Lung microvascular endothelial cell (primary cell): ENCODE measurements at regions not wholly inside any gene's neighbourhood (a gene's known extent, or its start where the extent isn't known, plus 50 kb on each side); places are given as distances from the start of the nearest gene placed in this dataset.
"Not testable (repeated sequence)": the region's sequence is repeated elsewhere in the genome, so short reads cannot be mapped to it uniquely, and the experiment has no call there.

Source experiments
- DNase-seq, 2 donors: peaks; one replicate each; pipeline versions ENCODE4 v3.0.0 to v3.0.0-alpha.2; 2010; ENCODE audit warnings: low read depth in 2 of 2

GRCh38 chr15:24488164-24488907 lies 187.2 kb upstream of the NPAP1 start:
- not testable (repeated sequence) for DNase-seq

- DNase-seq = not testable (repeated sequence)
Observed at GRCh38 chr15:24505216-24505615, 170.4 kb upstream of the NPAP1 start.

GRCh38 chr15:24509714-24510113 lies 165.9 kb upstream of the NPAP1 start:
- not testable (repeated sequence) for DNase-seq

DNA sequence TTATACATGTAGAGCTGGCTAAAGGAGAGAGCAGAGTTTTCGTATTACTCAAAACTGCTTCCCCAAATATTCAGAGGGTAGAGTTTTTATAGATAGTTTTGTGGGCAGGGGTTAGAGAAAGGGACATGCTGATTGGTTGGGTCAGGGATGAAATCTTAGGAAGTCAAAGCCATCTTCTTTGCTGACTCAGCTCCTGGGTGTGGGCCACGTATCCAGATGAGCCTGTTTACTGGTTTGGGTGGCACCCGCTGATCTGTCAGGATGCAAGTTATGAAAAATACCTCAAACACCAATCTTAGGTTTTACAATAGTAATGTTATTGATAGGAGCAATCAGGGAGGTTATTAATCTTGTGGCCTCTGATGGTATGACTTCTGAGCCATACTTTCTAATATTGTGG lies 164.0 kb upstream of the NPAP1 start:
- not testable (repeated sequence) for DNase-seq

GRCh38 chr15:24518772-24519171 lies 156.8 kb upstream of the NPAP1 start:
- not testable (repeated sequence) for DNase-seq

GRCh38 chr15:24531235-24531634 lies 144.3 kb upstream of the NPAP1 start:
- not testable (repeated sequence) for DNase-seq

GRCh38 chr15:24534032-24534431 lies 141.5 kb upstream of the NPAP1 start:
- DNase-seq = not testable (repeated sequence)

- not testable (repeated sequence) for DNase-seq
Observed at GRCh38 chr15:24557281-24557680, 118.3 kb upstream of the NPAP1 start.

DNA sequence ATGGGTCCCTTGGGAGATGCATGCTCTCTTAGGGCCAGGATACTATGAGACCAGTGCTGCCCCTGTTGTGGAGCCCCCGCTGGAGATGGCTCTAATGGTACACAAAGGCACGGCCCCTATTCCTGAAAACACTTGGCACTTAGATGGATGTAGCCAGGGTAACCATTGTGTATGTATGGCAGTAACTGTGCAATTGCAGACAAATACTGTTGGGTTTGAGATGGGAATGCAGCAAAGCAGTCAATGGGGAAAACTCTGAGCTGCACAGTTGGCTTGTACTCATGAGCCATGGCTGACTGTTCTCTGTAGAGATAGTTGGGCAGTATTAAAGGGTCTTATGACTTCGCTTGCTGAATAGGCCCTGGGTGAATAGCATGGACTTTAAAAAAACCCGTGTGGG lies 67.9 kb upstream of the NPAP1 start:
- DNase-seq = no peak

DNA sequence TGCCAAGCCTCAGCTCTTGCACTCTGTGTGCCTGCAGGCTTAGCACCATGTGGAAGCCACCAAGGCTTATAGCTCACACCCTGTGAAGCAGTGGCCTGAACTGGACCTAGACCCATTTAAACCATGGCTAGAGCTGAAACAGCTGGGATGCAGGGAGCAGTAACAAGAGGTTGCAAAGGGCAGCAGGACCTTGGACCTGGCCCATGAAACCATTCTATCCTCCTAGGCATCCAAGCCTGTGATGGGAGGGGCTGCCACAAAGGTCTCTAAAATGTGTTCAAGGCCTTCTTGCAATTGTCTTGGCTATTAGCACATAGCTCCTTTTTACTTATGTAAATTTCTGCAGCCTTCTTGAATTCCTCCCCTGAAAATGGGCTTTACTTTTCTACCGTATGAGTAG lies 57.9 kb upstream of the NPAP1 start:
- no peak for DNase-seq

GRCh38 chr15:24621630-24622215 lies 53.9 kb upstream of the NPAP1 start:
- no peak for DNase-seq
